ENCODE measurements at regions not wholly inside any gene's neighbourhood (a gene's known extent, or its start where the extent isn't known, plus 50 kb on each side); places are given as distances from the start of the nearest gene placed in this dataset.

GRCh38 chr14:42719391-42719790 is 1112.7 kb downstream of the LRFN5 start:
- Mint-ChIP-seq H3K4me1 (no peaks in the 10 kb centered on the region), H3K27me3 (no peaks in the 10 kb centered on the region), H3K9me3 (peaks cover 7 to 27% (median 18%) of the 10 kb centered on the region in 3 donors), H3K27ac (no peak overlapping the region), H3K4me3 (no peak overlapping the region), H3K36me3 (no peaks in the 10 kb centered on the region)
- H3K27ac ChIP-seq (ENCODE audit: low read length): no peak overlapping the region
- DNase-seq (no peak), ATAC-seq (replicated peaks in 1 of 4) (no peak)
- no CpG with 5 or more reads among the region's 1 CpG for WGBS (ENCODE audit: insufficient coverage)
- ChIA-PET CTCF (no interaction called here), POLR2A (interaction anchor here in 1 of 2 donors (0.6 kb wide), 1 partner anchor 1850 kb away, joined by 4 read pairs; no protein-coding TSS in a partner anchor)
- no peaks in the 10 kb centered on the region for H3K36me3 ChIP-seq (ENCODE audit: control insufficient read depth in 2 of 2, extremely low read depth in 1 of 2, insufficient read depth in 1 of 2, low read length in 1 of 2)
- no peaks in the 10 kb centered on the region for H3K27me3 ChIP-seq (replicated peaks in 1 of 2; ENCODE audit: control insufficient read depth in 2 of 2, extremely low read depth in 1 of 2, insufficient read depth in 2 of 2, low read length in 1 of 2)
- H3K4me3 ChIP-seq (ENCODE audit: control insufficient read depth in 1 of 2, extremely low read depth in 1 of 2, low read length in 1 of 2): no peak overlapping the region
- no peaks in the 10 kb centered on the region for H3K4me1 ChIP-seq (ENCODE audit: control insufficient read depth in 1 of 2, extremely low read depth in 1 of 2, insufficient read depth in 2 of 2, low read length in 2 of 2)
- H3K9me3 ChIP-seq: no peaks in the 10 kb centered on the region

DNA sequence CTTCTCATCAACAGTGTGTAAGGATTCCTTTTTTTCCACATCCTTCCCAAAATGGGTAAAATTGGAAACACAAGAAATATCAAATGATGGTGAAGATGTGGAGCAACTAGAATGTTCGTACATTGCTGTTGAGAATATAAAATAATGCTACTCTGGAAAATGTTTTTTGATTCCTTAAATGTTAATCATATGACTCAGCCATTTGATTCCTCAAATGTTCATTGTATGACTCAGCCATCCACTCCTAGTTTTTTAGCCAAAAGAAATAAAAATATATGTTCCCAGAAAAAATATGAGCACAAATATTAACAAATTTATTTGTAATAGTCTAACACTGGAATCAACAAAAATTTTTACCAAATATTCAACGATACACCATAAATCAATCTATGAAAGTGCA is 1108.6 kb downstream of the LRFN5 start:
- H3K36me3 Mint-ChIP-seq: no peaks in the 10 kb centered on the region
- ATAC-seq (replicated peaks in 1 of 4) (no peak), DNase-seq (no peak)
- H3K27ac Mint-ChIP-seq: no peak overlapping the region
- no peaks in the 10 kb centered on the region for H3K36me3 ChIP-seq (ENCODE audit: control insufficient read depth in 2 of 2, extremely low read depth in 1 of 2, insufficient read depth in 1 of 2, low read length in 1 of 2)
- H3K4me1 ChIP-seq (ENCODE audit: control insufficient read depth in 1 of 2, extremely low read depth in 1 of 2, insufficient read depth in 2 of 2, low read length in 2 of 2): no peaks in the 10 kb centered on the region
- H3K4me1 Mint-ChIP-seq: no peaks in the 10 kb centered on the region
- no peaks in the 10 kb centered on the region for H3K27me3 Mint-ChIP-seq
- H3K9me3 ChIP-seq: no peaks in the 10 kb centered on the region
- ChIA-PET POLR2A (no interaction called here), CTCF (no interaction called here)
- peaks cover 17 to 26% (median 24%) of the 10 kb centered on the region in 3 donors for H3K9me3 Mint-ChIP-seq
- no peaks in the 10 kb centered on the region for H3K27me3 ChIP-seq (replicated peaks in 1 of 2; ENCODE audit: control insufficient read depth in 2 of 2, extremely low read depth in 1 of 2, insufficient read depth in 2 of 2, low read length in 1 of 2)
- H3K4me3 Mint-ChIP-seq: no peak overlapping the region
- WGBS (ENCODE audit: insufficient coverage): no CpG with 5 or more reads among the region's 2 CpGs
- no peak overlapping the region for H3K27ac ChIP-seq (ENCODE audit: low read length)
- H3K4me3 ChIP-seq (ENCODE audit: control insufficient read depth in 1 of 2, extremely low read depth in 1 of 2, low read length in 1 of 2): no peak overlapping the region

GRCh38 chr14:42710071-42710470 is 1103.4 kb downstream of the LRFN5 start:
- H3K9me3 Mint-ChIP-seq: peaks cover 7 to 15% (median 13%) of the 10 kb centered on the region in 3 donors
- ATAC-seq (replicated peaks in 1 of 4): no peak
- H3K27ac Mint-ChIP-seq: no peak overlapping the region
- no peaks in the 10 kb centered on the region for H3K36me3 ChIP-seq (ENCODE audit: control insufficient read depth in 2 of 2, extremely low read depth in 1 of 2, insufficient read depth in 1 of 2, low read length in 1 of 2)
- POLR2A ChIA-PET: interaction anchor here (0.6 kb wide), 2 partner anchors 12 to 1416 kb away, joined by 3 read pairs; no protein-coding TSS in a partner anchor
- H3K4me3 Mint-ChIP-seq: no peak overlapping the region
- H3K4me1 ChIP-seq (ENCODE audit: control insufficient read depth in 1 of 2, extremely low read depth in 1 of 2, insufficient read depth in 2 of 2, low read length in 2 of 2): no peaks in the 10 kb centered on the region
- no peaks in the 10 kb centered on the region for H3K27me3 Mint-ChIP-seq
- H3K27ac ChIP-seq (ENCODE audit: low read length): no peak overlapping the region
- no peak overlapping the region for H3K4me3 ChIP-seq (ENCODE audit: control insufficient read depth in 1 of 2, extremely low read depth in 1 of 2, low read length in 1 of 2)
- H3K36me3 Mint-ChIP-seq: no peaks in the 10 kb centered on the region
- no CpG with 5 or more reads among the region's 4 CpGs for WGBS (ENCODE audit: insufficient coverage)
- CTCF ChIA-PET: no interaction called here
- no peaks in the 10 kb centered on the region for H3K9me3 ChIP-seq
- DNase-seq: no peak
- H3K4me1 Mint-ChIP-seq: no peaks in the 10 kb centered on the region
- no peaks in the 10 kb centered on the region for H3K27me3 ChIP-seq (replicated peaks in 1 of 2; ENCODE audit: control insufficient read depth in 2 of 2, extremely low read depth in 1 of 2, insufficient read depth in 2 of 2, low read length in 1 of 2)

- H3K27me3 ChIP-seq (replicated peaks in 1 of 2; ENCODE audit: control insufficient read depth in 2 of 2, extremely low read depth in 1 of 2, insufficient read depth in 2 of 2, low read length in 1 of 2): no peaks in the 10 kb centered on the region
- Mint-ChIP-seq H3K9me3 (peaks cover 5 to 12% (median 6%) of the 10 kb centered on the region in 3 donors), H3K4me3 (no peak overlapping the region), H3K4me1 (no peaks in the 10 kb centered on the region), H3K36me3 (no peaks in the 10 kb centered on the region), H3K27ac (no peak overlapping the region), H3K27me3 (no peaks in the 10 kb centered on the region)
- ATAC-seq (replicated peaks in 1 of 4) (no peak), DNase-seq (no peak)
- H3K27ac ChIP-seq (ENCODE audit: low read length): no peak overlapping the region
- POLR2A ChIA-PET: no interaction called here
- no peak overlapping the region for H3K4me3 ChIP-seq (ENCODE audit: control insufficient read depth in 1 of 2, extremely low read depth in 1 of 2, low read length in 1 of 2)
- no peaks in the 10 kb centered on the region for H3K36me3 ChIP-seq (ENCODE audit: control insufficient read depth in 2 of 2, extremely low read depth in 1 of 2, insufficient read depth in 1 of 2, low read length in 1 of 2)
- no peaks in the 10 kb centered on the region for H3K9me3 ChIP-seq
- no CpG with 5 or more reads among the region's 1 CpG for WGBS (ENCODE audit: insufficient coverage)
- CTCF ChIA-PET: no interaction called here
- H3K4me1 ChIP-seq (ENCODE audit: control insufficient read depth in 1 of 2, extremely low read depth in 1 of 2, insufficient read depth in 2 of 2, low read length in 2 of 2): no peaks in the 10 kb centered on the region
Observed at GRCh38 chr14:42703501-42703900, 1096.8 kb downstream of the LRFN5 start.

DNA sequence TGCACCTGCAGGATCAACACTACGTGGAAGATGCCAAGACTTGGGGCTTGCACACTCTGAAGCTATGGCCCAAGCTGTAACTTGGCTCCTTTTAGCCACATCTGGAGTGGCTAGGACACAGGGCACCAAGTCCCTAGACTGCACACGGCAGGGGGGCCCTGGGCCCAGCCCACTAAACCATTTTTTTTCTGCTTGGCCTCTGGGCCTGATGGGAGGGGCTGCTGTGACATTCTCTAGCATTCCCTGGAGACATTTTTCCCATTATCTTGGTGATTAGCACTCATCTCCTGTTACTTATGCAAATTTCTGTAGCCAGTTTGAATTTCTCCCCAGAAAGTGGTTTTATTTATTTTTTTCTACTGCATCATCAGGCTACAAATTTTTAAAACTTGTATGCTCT is 1080.7 kb downstream of the LRFN5 start:
- 69% methylated on average over 1 of the region's 2 CpGs for WGBS (ENCODE audit: insufficient coverage)
- no peaks in the 10 kb centered on the region for H3K9me3 ChIP-seq
- ChIA-PET CTCF (no interaction called here), POLR2A (interaction anchor here in 1 of 2 donors (0.6 kb wide), 1 partner anchor 340 kb away, joined by 3 read pairs; no protein-coding TSS in a partner anchor)
- H3K36me3 ChIP-seq (ENCODE audit: control insufficient read depth in 2 of 2, extremely low read depth in 1 of 2, insufficient read depth in 1 of 2, low read length in 1 of 2): no peaks in the 10 kb centered on the region
- H3K27me3 Mint-ChIP-seq: no peaks in the 10 kb centered on the region
- H3K27ac Mint-ChIP-seq: no peak overlapping the region
- no peaks in the 10 kb centered on the region for H3K4me1 Mint-ChIP-seq
- no peaks in the 10 kb centered on the region for H3K27me3 ChIP-seq (replicated peaks in 1 of 2; ENCODE audit: control insufficient read depth in 2 of 2, extremely low read depth in 1 of 2, insufficient read depth in 2 of 2, low read length in 1 of 2)
- DNase-seq (no peak), ATAC-seq (replicated peaks in 1 of 4) (no peak)
- H3K4me3 ChIP-seq (ENCODE audit: control insufficient read depth in 1 of 2, extremely low read depth in 1 of 2, low read length in 1 of 2): no peak overlapping the region
- H3K4me3 Mint-ChIP-seq: no peak overlapping the region
- peaks cover 9 to 12% (median 9%) of the 10 kb centered on the region in 3 donors for H3K9me3 Mint-ChIP-seq
- H3K36me3 Mint-ChIP-seq: no peaks in the 10 kb centered on the region
- no peak overlapping the region for H3K27ac ChIP-seq (ENCODE audit: low read length)
- no peaks in the 10 kb centered on the region for H3K4me1 ChIP-seq (ENCODE audit: control insufficient read depth in 1 of 2, extremely low read depth in 1 of 2, insufficient read depth in 2 of 2, low read length in 2 of 2)

DNA sequence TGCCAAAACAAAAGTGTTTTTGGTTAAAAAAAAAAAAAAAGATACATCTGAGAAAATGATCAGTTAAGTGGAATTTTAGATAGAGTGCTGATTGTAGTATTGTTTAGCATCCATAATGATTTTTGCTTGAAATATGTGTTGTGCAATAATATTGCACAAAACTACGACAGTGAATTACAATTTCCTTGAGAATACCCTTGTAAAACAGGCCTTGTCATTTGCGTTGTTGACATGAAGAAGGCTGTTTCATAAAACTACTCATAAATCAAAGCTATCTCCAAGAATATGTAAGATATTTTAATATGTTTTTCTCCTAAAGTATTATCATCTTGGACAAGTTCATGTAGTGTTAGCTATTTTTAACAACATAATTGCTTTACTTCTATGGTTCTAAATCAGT is 1077.0 kb downstream of the LRFN5 start:
- WGBS (ENCODE audit: insufficient coverage): no CpG with 5 or more reads among the region's 2 CpGs
- H3K4me1 Mint-ChIP-seq: no peaks in the 10 kb centered on the region
- Histone ChIP-seq H3K4me3 (ENCODE audit: control insufficient read depth in 1 of 2, extremely low read depth in 1 of 2, low read length in 1 of 2) (no peak overlapping the region), H3K4me1 (ENCODE audit: control insufficient read depth in 1 of 2, extremely low read depth in 1 of 2, insufficient read depth in 2 of 2, low read length in 2 of 2) (no peaks in the 10 kb centered on the region), H3K27me3 (replicated peaks in 1 of 2; ENCODE audit: control insufficient read depth in 2 of 2, extremely low read depth in 1 of 2, insufficient read depth in 2 of 2, low read length in 1 of 2) (no peaks in the 10 kb centered on the region), H3K9me3 (no peaks in the 10 kb centered on the region), H3K27ac (ENCODE audit: low read length) (no peak overlapping the region), H3K36me3 (ENCODE audit: control insufficient read depth in 2 of 2, extremely low read depth in 1 of 2, insufficient read depth in 1 of 2, low read length in 1 of 2) (no peaks in the 10 kb centered on the region)
- DNase-seq: no peak
- H3K9me3 Mint-ChIP-seq: peaks cover 7 to 11% (median 10%) of the 10 kb centered on the region in 3 donors
- no peak for ATAC-seq (replicated peaks in 1 of 4)
- ChIA-PET POLR2A (interaction anchor here in 1 of 2 donors (0.7 kb wide), 1 partner anchor 43 kb away, joined by 4 read pairs; no protein-coding TSS in a partner anchor), CTCF (no interaction called here)
- no peaks in the 10 kb centered on the region for H3K27me3 Mint-ChIP-seq
- no peak overlapping the region for H3K27ac Mint-ChIP-seq
- H3K4me3 Mint-ChIP-seq: no peak overlapping the region
- no peaks in the 10 kb centered on the region for H3K36me3 Mint-ChIP-seq

DNA sequence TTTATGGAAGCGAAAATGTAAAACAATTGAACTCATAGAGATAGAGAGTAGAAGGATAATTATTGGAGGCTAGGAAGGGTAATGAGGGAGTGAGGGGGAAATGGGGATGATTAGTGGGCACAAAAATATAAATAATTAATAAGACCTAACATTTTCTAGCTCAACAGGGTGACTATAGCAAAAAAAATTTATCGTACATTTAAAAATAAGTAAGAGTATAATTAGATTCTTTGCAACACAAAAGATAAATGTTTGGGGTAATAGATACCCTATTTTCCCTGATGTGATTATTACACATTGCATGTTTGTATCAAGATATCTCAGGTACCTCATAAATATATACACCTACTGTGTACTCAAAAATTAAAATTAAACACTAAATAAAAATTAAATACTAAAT is 1070.0 kb downstream of the LRFN5 start:
- DNase-seq (no peak), ATAC-seq (replicated peaks in 1 of 4) (no peak)
- Histone ChIP-seq H3K4me1 (ENCODE audit: control insufficient read depth in 1 of 2, extremely low read depth in 1 of 2, insufficient read depth in 2 of 2, low read length in 2 of 2) (no peaks in the 10 kb centered on the region), H3K27ac (ENCODE audit: low read length) (no peak overlapping the region), H3K4me3 (ENCODE audit: control insufficient read depth in 1 of 2, extremely low read depth in 1 of 2, low read length in 1 of 2) (no peak overlapping the region), H3K36me3 (ENCODE audit: control insufficient read depth in 2 of 2, extremely low read depth in 1 of 2, insufficient read depth in 1 of 2, low read length in 1 of 2) (no peaks in the 10 kb centered on the region), H3K27me3 (replicated peaks in 1 of 2; ENCODE audit: control insufficient read depth in 2 of 2, extremely low read depth in 1 of 2, insufficient read depth in 2 of 2, low read length in 1 of 2) (no peaks in the 10 kb centered on the region), H3K9me3 (no peaks in the 10 kb centered on the region)
- Mint-ChIP-seq H3K27ac (no peak overlapping the region), H3K27me3 (no peaks in the 10 kb centered on the region), H3K4me3 (no peak overlapping the region), H3K4me1 (no peaks in the 10 kb centered on the region), H3K36me3 (no peaks in the 10 kb centered on the region), H3K9me3 (peaks cover 13 to 19% (median 15%) of the 10 kb centered on the region in 3 donors)
- ChIA-PET POLR2A (no interaction called here), CTCF (no interaction called here)
- no CpG with 5 or more reads among the region's 2 CpGs for WGBS (ENCODE audit: insufficient coverage)
